ENCODE measurements at regions not wholly inside any gene's neighbourhood (a gene's known extent, or its start where the extent isn't known, plus 50 kb on each side); places are given as distances from the start of the nearest gene placed in this dataset.

DNA sequence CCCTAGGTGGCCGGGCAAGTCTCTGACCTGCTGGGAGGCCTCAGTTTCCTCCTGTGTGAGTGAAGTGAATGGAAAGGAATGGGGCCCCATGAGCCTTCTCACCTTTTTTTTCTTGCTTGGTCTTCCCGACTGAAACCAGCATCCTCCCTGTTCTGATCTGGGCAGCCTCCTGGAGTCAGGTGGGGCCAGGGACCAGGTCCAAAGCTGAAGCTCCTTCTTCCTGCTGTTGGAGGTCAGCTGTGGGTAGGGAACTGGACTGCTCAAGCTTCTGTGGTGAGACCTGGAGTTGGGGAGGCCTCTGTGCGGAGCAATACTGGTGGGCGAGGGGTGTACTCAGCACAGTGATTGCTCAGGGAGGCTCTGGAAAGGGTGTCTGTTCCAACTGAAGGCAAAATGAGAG lies 99.7 kb downstream of the PCSK1 start:
- H4K20me1 ChIP-seq (ENCODE audit: control insufficient read depth, insufficient read depth): no peaks in the 10 kb centered on the region
- in situ Hi-C loops (cut with MboI) (no loop called here), intact Hi-C loops (cut with micrococcal nuclease; ENCODE audit: unreplicated experiment) (loop anchor here (10.0 kb wide), 1 partner anchor 689 kb away; the partner anchor contains the start of gene RFESD)
- 86% methylated on average over 4 of the region's 4 CpGs for WGBS (ENCODE audit: insufficient coverage, insufficient replicate concordance, low lambda C conversion rate, missing lambda C conversion rate)
- FAIRE-seq (no peak), DNase-seq (ENCODE audit: low read depth, low spot score) (no peak), ATAC-seq (no peak)
- ChIA-PET POLR2A (interaction anchor here (0.5 kb wide), 1 partner anchor 370 kb away, joined by 3 read pairs; no protein-coding TSS in a partner anchor), CTCF (interaction anchor here (0.8 to 12.3 kb wide), 6 partner anchors 10 to 478 kb away, joined by 3 to 360 read pairs (median 3); partner anchors contain the start of gene ELL2), RAD21 (ENCODE audit: unreplicated experiment) (interaction anchor here (0.6 to 6.3 kb wide), 4 partner anchors 12 to 475 kb away, joined by 3 to 63 read pairs (median 3); partner anchors contain the start of gene ELL2), SMC1A (ENCODE audit: uncharacterized antibody, unreplicated experiment) (interaction anchor here (1.7 to 11.7 kb wide), 2 partner anchors 440 to 477 kb away, joined by 4 to 289 read pairs; no protein-coding TSS in a partner anchor)
- no peaks in the 10 kb centered on the region for H3K9me3 ChIP-seq (replicated peaks; ENCODE audit: control insufficient read depth, insufficient read depth, low read length)
- no peak overlapping the region for H3K4me3 ChIP-seq
- no peak overlapping the region for H2AFZ ChIP-seq (ENCODE audit: control insufficient read depth, low read depth, low read length)
- H3K27me3 ChIP-seq (replicated peaks in 1 of 2; ENCODE audit: control insufficient read depth in 2 of 2, insufficient read depth in 2 of 2, low read length in 1 of 2): no peaks in the 10 kb centered on the region; a peak in 1 of 4 replicates
- H3K36me3 ChIP-seq (ENCODE audit: control insufficient read depth in 2 of 2, insufficient read depth in 2 of 2, low read length in 1 of 2): no peaks in the 10 kb centered on the region
- H3K4me1 ChIP-seq (ENCODE audit: control insufficient read depth, insufficient read depth, low read length): peaks cover 22% of the 10 kb centered on the region
- no peak overlapping the region for H3K27ac ChIP-seq (ENCODE audit: control insufficient read depth, insufficient read depth)
- BruUV-seq (replicated peaks): no TSS peak
- TF ChIP-seq BRCA1 (IDR thresholded peaks at IDR 0.05; ENCODE audit: low read depth, low read length) (no peak), REST (IDR thresholded peaks at IDR 0.05; ENCODE audit: low read depth, low read length) (no peak), BCL11A (IDR thresholded peaks at IDR 0.05; ENCODE audit: low read depth, low read length) (no peak), BMI1 (IDR thresholded peaks at IDR 0.05; ENCODE audit: borderline replicate concordance) (no peak), MYC (IDR thresholded peaks at IDR 0.05; ENCODE audit: insufficient read depth, insufficient read length, insufficient replicate concordance, low read length, severe bottlenecking) (no peak), CBFB (IDR thresholded peaks at IDR 0.05; ENCODE audit: low read depth) (no peak), ZZZ3 (IDR thresholded peaks at IDR 0.05; ENCODE audit: control insufficient read depth, insufficient read length, low read depth) (no peak), FOXM1 (IDR thresholded peaks at IDR 0.05; ENCODE audit: low read depth, low read length) (no peak)
- no peak overlapping the region for H3K4me2 ChIP-seq (ENCODE audit: control insufficient read depth, insufficient read depth)
- H3K79me2 ChIP-seq (ENCODE audit: control insufficient read depth, insufficient read depth, low read length): no peaks in the 10 kb centered on the region
- no peak overlapping the region for H3K9ac ChIP-seq (ENCODE audit: control insufficient read depth, insufficient read depth, low read length)
